ENCODE measurements at regions not wholly inside any gene's neighbourhood (a gene's known extent, or its start where the extent isn't known, plus 50 kb on each side); places are given as distances from the start of the nearest gene placed in this dataset.

GRCh38 chr11:19536131-19536530 lies 176.5 kb upstream of the NAV2 start:
- no peak for DNase-seq (ENCODE audit: low spot score)
- POLR2A ChIA-PET (ENCODE audit: low non-redundant PET), result no interaction called here
- TF ChIP-seq CTCF (conservative IDR thresholded peaks at IDR 0.05; ENCODE audit: low read depth), result no peak
- CTCF ChIA-PET, result interaction anchor here (0.6 kb wide), 1 partner anchor 224 kb away, joined by 3 read pairs; no protein-coding TSS in a partner anchor
- H3K27ac ChIP-seq, result no peak overlapping the region

DNA sequence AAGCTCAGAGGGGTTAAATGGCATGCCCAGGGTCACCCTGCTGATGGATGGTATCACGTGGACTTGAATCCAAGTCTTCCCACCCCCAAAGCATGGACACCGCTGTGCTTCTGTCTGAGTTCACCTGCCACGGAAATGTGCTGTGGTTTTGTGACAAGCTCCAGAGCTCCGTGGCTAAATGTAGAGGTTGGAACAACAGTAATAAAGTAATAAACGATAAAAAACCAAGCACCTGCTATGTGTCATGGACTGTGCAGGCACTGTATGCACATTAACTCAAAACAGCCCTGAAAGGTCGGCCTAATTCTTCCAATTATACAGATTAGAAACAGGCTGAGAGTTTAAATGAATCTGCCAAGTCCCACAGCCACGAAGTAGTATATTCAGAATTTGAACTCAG lies 182.1 kb upstream of the NAV2 start:
- H3K27ac ChIP-seq, result no peak overlapping the region
- POLR2A ChIA-PET (ENCODE audit: low non-redundant PET), result no interaction called here
- CTCF ChIA-PET, result no interaction called here
- TF ChIP-seq CTCF (conservative IDR thresholded peaks at IDR 0.05; ENCODE audit: low read depth), result no peak
- DNase-seq (ENCODE audit: low spot score), result no peak

DNA sequence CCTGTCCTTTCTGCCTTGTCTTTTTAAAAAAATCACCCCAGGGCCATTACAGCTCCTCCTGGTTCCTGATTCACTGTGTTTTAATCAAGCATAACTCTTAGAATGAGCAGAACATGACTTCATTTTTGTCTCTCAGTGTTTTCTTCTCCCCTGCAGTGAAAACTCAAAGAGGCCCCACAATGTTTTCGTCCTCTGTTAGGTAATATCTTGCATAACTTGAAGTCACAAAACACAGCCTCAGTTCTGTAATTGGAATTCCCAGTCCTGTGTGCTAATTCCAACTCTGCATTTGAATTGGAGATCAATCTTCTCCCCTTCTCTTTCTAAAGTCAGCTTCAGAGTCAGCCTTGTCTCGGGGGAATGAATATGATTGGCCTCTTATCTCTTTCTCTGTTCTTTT lies 186.5 kb upstream of the NAV2 start:
- no peak for DNase-seq (ENCODE audit: low spot score)
- H3K27ac ChIP-seq, result no peak overlapping the region
- CTCF ChIA-PET, result no interaction called here
- no peak for TF ChIP-seq CTCF (conservative IDR thresholded peaks at IDR 0.05; ENCODE audit: low read depth)
- POLR2A ChIA-PET (ENCODE audit: low non-redundant PET), result no interaction called here

DNA sequence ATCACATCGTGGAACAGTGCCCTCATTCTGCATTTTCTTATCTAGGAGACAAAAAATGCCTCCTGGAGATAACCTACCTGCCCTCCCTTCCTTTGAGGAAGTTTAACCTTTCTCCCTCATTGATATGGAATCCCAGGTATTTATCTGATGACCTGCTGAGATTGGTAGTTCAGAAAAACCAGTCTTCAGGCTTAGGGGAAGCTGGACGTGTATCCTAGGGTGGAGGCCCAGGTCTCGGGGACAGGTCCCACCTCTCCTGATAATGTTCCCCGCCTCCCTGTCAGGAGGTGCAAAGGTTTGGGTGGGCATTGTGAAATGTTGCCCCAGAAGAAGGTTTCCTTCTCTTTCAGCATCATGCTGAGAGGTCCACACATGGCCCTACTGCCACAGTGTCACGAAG lies 186.9 kb upstream of the NAV2 start:
- CTCF ChIA-PET, result no interaction called here
- TF ChIP-seq CTCF (conservative IDR thresholded peaks at IDR 0.05; ENCODE audit: low read depth), result no peak
- no peak overlapping the region for H3K27ac ChIP-seq
- DNase-seq (ENCODE audit: low spot score), result no peak
- POLR2A ChIA-PET (ENCODE audit: low non-redundant PET), result no interaction called here

GRCh38 chr11:19525276-19525675 lies 187.4 kb upstream of the NAV2 start:
- TF ChIP-seq CTCF (conservative IDR thresholded peaks at IDR 0.05; ENCODE audit: low read depth), result no peak
- no peak for DNase-seq (ENCODE audit: low spot score)
- POLR2A ChIA-PET (ENCODE audit: low non-redundant PET), result no interaction called here
- CTCF ChIA-PET, result interaction anchor here (0.6 kb wide), 1 partner anchor 454 kb away, joined by 5 read pairs; no protein-coding TSS in a partner anchor
- no peak overlapping the region for H3K27ac ChIP-seq

GRCh38 chr11:19524171-19524671 lies 188.4 kb upstream of the NAV2 start:
- no peak for DNase-seq (ENCODE audit: low spot score)
- H3K27ac ChIP-seq, result no peak overlapping the region
- TF ChIP-seq CTCF (conservative IDR thresholded peaks at IDR 0.05; ENCODE audit: low read depth), result no peak
- ChIA-PET POLR2A (ENCODE audit: low non-redundant PET) (no interaction called here), CTCF (interaction anchor here (0.6 to 0.7 kb wide), 2 partner anchors 83 to 364 kb away, joined by 3 read pairs; no protein-coding TSS in a partner anchor)
